Cardiac muscle cell (in vitro differentiated cells and primary cell): ENCODE measurements at regions not wholly inside any gene's neighbourhood (a gene's known extent, or its start where the extent isn't known, plus 50 kb on each side); places are given as distances from the start of the nearest gene placed in this dataset.

Source experiments
- DNase-seq, 2 donors: peaks; one replicate each; pipeline versions ENCODE4 v3.0.0 to v3.0.0-alpha.2; 2010 to 2017; ENCODE audit warnings: low read depth in 1 of 2, low spot score in 1 of 2
- H3K27ac ChIP-seq: fragments of 200-600 bp; sonication (generic); 2 replicates; pipeline ENCODE4 v1.5.1; 2016
- H3K27me3 ChIP-seq: fragments of 200-600 bp; sonication (generic); 2 replicates; pipeline ENCODE4 v1.6.0; 2016; ENCODE audit warnings: control low read depth
- H3K36me3 ChIP-seq: fragments of 200-600 bp; sonication (generic); 2 replicates; pipeline ENCODE4 v1.5.1; 2016; ENCODE audit warnings: control low read depth
- H3K4me1 ChIP-seq: fragments of 200-600 bp; sonication (generic); 2 replicates; pipeline ENCODE4 v1.8.1; 2017; ENCODE audit warnings: low read depth, mild to moderate bottlenecking, mixed run types
- H3K4me3 ChIP-seq: fragments of 200-600 bp; sonication (generic); 2 replicates; pipeline ENCODE4 v1.5.1; 2016; ENCODE audit warnings: mild to moderate bottlenecking
- H3K9me3 ChIP-seq: fragments of 200-600 bp; sonication (generic); 2 replicates; pipeline ENCODE4 v1.5.1; 2017; ENCODE audit warnings: low read depth, mild to moderate bottlenecking, control low read depth
- CTCF ChIP-seq: IDR thresholded peaks from 2 replicates; pipeline ENCODE4 v1.5.1; 2012; ENCODE audit warnings: low read depth, mild to moderate bottlenecking, low read length

GRCh38 chr1:199861020-199861795 is 166.3 kb upstream of the NR5A2 start:
- no peaks in the 10 kb centered on the region for H3K27me3 ChIP-seq
- peak in 1 of 2 donors; percentile 38 for DNase-seq
- H3K9me3 ChIP-seq, result no peaks in the 10 kb centered on the region
- no peak overlapping the region for H3K27ac ChIP-seq
- H3K4me1 ChIP-seq, result no peaks in the 10 kb centered on the region
- no peaks in the 10 kb centered on the region for H3K36me3 ChIP-seq
- TF ChIP-seq CTCF, result no peak
- H3K4me3 ChIP-seq, result no peak overlapping the region

GRCh38 chr1:199862047-199862446 is 165.5 kb upstream of the NR5A2 start:
- Histone ChIP-seq H3K36me3 (no peaks in the 10 kb centered on the region), H3K27ac (no peak overlapping the region), H3K4me1 (no peaks in the 10 kb centered on the region), H3K4me3 (no peak overlapping the region), H3K27me3 (no peaks in the 10 kb centered on the region), H3K9me3 (no peaks in the 10 kb centered on the region)
- no peak for DNase-seq
- no peak for TF ChIP-seq CTCF

GRCh38 chr1:199866210-199866617 is 161.3 kb upstream of the NR5A2 start:
- Histone ChIP-seq H3K4me1 (no peaks in the 10 kb centered on the region), H3K27me3 (no peaks in the 10 kb centered on the region), H3K36me3 (no peaks in the 10 kb centered on the region), H3K27ac (no peak overlapping the region), H3K9me3 (no peaks in the 10 kb centered on the region), H3K4me3 (no peak overlapping the region)
- DNase-seq, result no peak
- no peak for TF ChIP-seq CTCF

- Histone ChIP-seq H3K4me1 (no peaks in the 10 kb centered on the region), H3K4me3 (no peak overlapping the region), H3K27me3 (no peaks in the 10 kb centered on the region), H3K36me3 (no peaks in the 10 kb centered on the region), H3K27ac (no peak overlapping the region), H3K9me3 (no peaks in the 10 kb centered on the region)
- peak in 1 of 2 donors; percentile 29 for DNase-seq
- no peak for TF ChIP-seq CTCF
Observed at GRCh38 chr1:199867601-199868000, 159.9 kb upstream of the NR5A2 start.

GRCh38 chr1:199868777-199869176 is 158.7 kb upstream of the NR5A2 start:
- H3K27me3 ChIP-seq, result no peaks in the 10 kb centered on the region
- TF ChIP-seq CTCF, result no peak
- H3K27ac ChIP-seq, result no peak overlapping the region
- H3K36me3 ChIP-seq, result no peaks in the 10 kb centered on the region
- H3K9me3 ChIP-seq, result no peaks in the 10 kb centered on the region
- H3K4me1 ChIP-seq, result no peaks in the 10 kb centered on the region
- no peak overlapping the region for H3K4me3 ChIP-seq
- DNase-seq, result no peak
